HG03460 (cell line): ENCODE measurements at regions not wholly inside any gene's neighbourhood (a gene's known extent, or its start where the extent isn't known, plus 50 kb on each side); places are given as distances from the start of the nearest gene placed in this dataset.

Source experiments
- ATAC-seq: cut with Tn5 transposase; IDR thresholded peaks from one replicate; pipeline ENCODE4 v1.9.1; 2021; ENCODE audit not compliant: unreplicated experiment

GRCh38 chr1:38476111-38476849 is 383.3 kb downstream of the RRAGC start:
- no peak for ATAC-seq

- no peak for ATAC-seq
Measured at GRCh38 chr1:38475624-38476005, 384.0 kb downstream of the RRAGC start.

GRCh38 chr1:38474738-38475623 is 384.6 kb downstream of the RRAGC start:
- ATAC-seq = peak; percentile 90

GRCh38 chr1:38466487-38466886 is 393.1 kb downstream of the RRAGC start:
- ATAC-seq = no peak

- no peak for ATAC-seq
Measured at GRCh38 chr1:38465460-38465859, 394.1 kb downstream of the RRAGC start.

GRCh38 chr1:38464071-38464661 is 395.4 kb downstream of the RRAGC start:
- no peak for ATAC-seq

GRCh38 chr1:38463074-38463473 is 396.5 kb downstream of the RRAGC start:
- ATAC-seq = no peak

GRCh38 chr1:38456531-38456876 is 403.1 kb downstream of the RRAGC start:
- ATAC-seq = no peak

GRCh38 chr1:38455829-38456530 is 403.6 kb downstream of the RRAGC start:
- ATAC-seq = no peak

- no peak for ATAC-seq
Measured at GRCh38 chr1:38454749-38455441, 404.7 kb downstream of the RRAGC start.

GRCh38 chr1:38454236-38454635 is 405.3 kb downstream of the RRAGC start:
- no peak for ATAC-seq

- no peak for ATAC-seq
Measured at GRCh38 chr1:38452246-38452645, 405.7 kb upstream of the POU3F1 start.

GRCh38 chr1:38451541-38451993 is 405.0 kb upstream of the POU3F1 start:
- ATAC-seq = no peak

GRCh38 chr1:38448893-38449292 is 402.3 kb upstream of the POU3F1 start:
- no peak for ATAC-seq

- ATAC-seq = no peak
Measured at GRCh38 chr1:38446936-38447335, 400.3 kb upstream of the POU3F1 start.

GRCh38 chr1:38444770-38445442 is 398.3 kb upstream of the POU3F1 start:
- ATAC-seq = no peak

- no peak for ATAC-seq
Measured at GRCh38 chr1:38444311-38444710, 397.7 kb upstream of the POU3F1 start.

- ATAC-seq = no peak
Measured at GRCh38 chr1:38440402-38440801, 393.8 kb upstream of the POU3F1 start.

GRCh38 chr1:38436749-38437148 is 390.2 kb upstream of the POU3F1 start:
- ATAC-seq = no peak

GRCh38 chr1:38436006-38436405 is 389.4 kb upstream of the POU3F1 start:
- ATAC-seq = no peak
